Suprapubic skin (tissue), 4 donors: ENCODE measurements at regions not wholly inside any gene's neighbourhood (a gene's known extent, or its start where the extent isn't known, plus 50 kb on each side); places are given as distances from the start of the nearest gene placed in this dataset.

Experiments
- EP300 ChIP-seq: sonication (generic); formaldehyde crosslinking; IDR thresholded peaks from one replicate; pipeline ENCODE4 v1.6.1; 2017; ENCODE audit warnings: antibody characterized with exemption
- POLR2A ChIP-seq, 2 donors: fragments of 450-650 bp; IDR thresholded peaks; one replicate each; pipeline ENCODE4 v1.6.1; 2017; ENCODE audit warnings: antibody characterized with exemption in 2 of 2, mild to moderate bottlenecking in 2 of 2, moderate library complexity in 2 of 2
- POLR2AphosphoS5 ChIP-seq, 3 donors: sonication (generic); formaldehyde crosslinking; IDR thresholded peaks; one replicate each; pipeline ENCODE4 v1.6.1; 2017; ENCODE audit warnings: antibody characterized with exemption in 3 of 3
- TF ChIP-seq, protein P1 (sequence below), 2 donors: fragments of 200-600 bp in 1 of 2; fragments of 450-650 bp in 1 of 2; sonication (generic) in 1 of 2; IDR thresholded peaks; one replicate each; pipeline ENCODE4 v1.5.1; 2016 to 2019; ENCODE audit warnings: antibody characterized with exemption in 2 of 2, mild to moderate bottlenecking in 1 of 2, moderate library complexity in 1 of 2

GRCh38 chr7:25858200-25858524 is 293.8 kb upstream of the NFE2L3 start:
- TF ChIP-seq, protein P1, sequence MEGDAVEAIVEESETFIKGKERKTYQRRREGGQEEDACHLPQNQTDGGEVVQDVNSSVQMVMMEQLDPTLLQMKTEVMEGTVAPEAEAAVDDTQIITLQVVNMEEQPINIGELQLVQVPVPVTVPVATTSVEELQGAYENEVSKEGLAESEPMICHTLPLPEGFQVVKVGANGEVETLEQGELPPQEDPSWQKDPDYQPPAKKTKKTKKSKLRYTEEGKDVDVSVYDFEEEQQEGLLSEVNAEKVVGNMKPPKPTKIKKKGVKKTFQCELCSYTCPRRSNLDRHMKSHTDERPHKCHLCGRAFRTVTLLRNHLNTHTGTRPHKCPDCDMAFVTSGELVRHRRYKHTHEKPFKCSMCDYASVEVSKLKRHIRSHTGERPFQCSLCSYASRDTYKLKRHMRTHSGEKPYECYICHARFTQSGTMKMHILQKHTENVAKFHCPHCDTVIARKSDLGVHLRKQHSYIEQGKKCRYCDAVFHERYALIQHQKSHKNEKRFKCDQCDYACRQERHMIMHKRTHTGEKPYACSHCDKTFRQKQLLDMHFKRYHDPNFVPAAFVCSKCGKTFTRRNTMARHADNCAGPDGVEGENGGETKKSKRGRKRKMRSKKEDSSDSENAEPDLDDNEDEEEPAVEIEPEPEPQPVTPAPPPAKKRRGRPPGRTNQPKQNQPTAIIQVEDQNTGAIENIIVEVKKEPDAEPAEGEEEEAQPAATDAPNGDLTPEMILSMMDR (IDR thresholded peaks at IDR 0.05): no peak
- no peak for TF ChIP-seq POLR2A (IDR thresholded peaks at IDR 0.05)
- no peak for TF ChIP-seq POLR2AphosphoS5 (IDR thresholded peaks at IDR 0.05)
- no peak for TF ChIP-seq EP300
